NCI-H2227 (cell line): ENCODE measurements at regions not wholly inside any gene's neighbourhood (a gene's known extent, or its start where the extent isn't known, plus 50 kb on each side); places are given as distances from the start of the nearest gene placed in this dataset.
"Not testable (repeated sequence)": the region's sequence is repeated elsewhere in the genome, so short reads cannot be mapped to it uniquely, and the experiment has no call there.

ENCODE experiments used
- DNase-seq: peaks from one replicate; lab custom pipeline; 2025; ENCODE audit not compliant: unreplicated experiment; lab: John Stamatoyannopoulos, UW

- no peak for DNase-seq
Measured at GRCh38 chr3:106071306-106071705, 202.5 kb upstream of the CBLB start.

- not testable (repeated sequence) for DNase-seq
Measured at GRCh38 chr3:106072596-106072995, 203.8 kb upstream of the CBLB start.

GRCh38 chr3:106073806-106074205 lies 205.0 kb upstream of the CBLB start:
- not testable (repeated sequence) for DNase-seq

DNA sequence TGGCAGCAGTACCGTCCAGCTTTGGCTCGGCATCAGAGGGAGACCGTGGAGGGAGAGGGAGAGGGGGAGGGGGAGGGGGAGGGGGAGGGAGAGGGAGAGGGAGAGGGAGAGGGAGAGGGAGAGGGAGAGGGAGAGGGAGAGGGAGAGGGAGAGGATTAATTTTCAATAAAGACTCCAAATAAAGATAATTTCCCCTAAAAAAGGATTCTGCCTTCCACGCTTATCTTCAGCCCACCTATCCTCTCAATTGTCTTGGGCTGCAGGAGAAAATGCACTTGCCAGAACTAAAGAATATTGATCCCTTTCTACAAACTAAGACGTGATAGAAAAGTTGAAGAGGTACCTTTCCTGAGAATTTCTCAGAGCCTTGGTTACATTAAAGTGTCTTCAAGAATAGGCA lies 206.9 kb upstream of the CBLB start:
- DNase-seq: not testable (repeated sequence)

- no peak for DNase-seq
Measured at GRCh38 chr3:106078635-106079034, 209.8 kb upstream of the CBLB start.

- no peak for DNase-seq
Measured at GRCh38 chr3:106082616-106083015, 213.8 kb upstream of the CBLB start.

DNA sequence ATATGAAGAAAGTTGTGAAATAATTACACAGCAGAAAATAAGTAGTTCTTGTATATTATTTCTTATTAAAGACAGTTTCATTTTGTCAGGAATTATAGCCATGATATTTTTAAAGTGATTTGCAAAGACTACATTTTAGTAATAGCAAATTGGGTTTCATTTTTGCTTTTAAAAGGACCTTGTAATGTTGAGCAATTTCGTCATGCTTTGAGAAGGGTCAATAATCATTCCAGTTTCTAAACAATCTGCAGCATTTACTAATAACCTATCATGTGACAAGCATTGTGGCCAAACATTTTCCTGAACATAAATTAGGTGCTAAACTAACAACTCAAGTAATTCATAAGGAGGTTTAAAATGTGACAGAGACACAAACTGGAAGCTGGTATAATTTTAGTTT lies 214.4 kb upstream of the CBLB start:
- no peak for DNase-seq

GRCh38 chr3:106083854-106084253 lies 215.0 kb upstream of the CBLB start:
- no peak for DNase-seq

DNA sequence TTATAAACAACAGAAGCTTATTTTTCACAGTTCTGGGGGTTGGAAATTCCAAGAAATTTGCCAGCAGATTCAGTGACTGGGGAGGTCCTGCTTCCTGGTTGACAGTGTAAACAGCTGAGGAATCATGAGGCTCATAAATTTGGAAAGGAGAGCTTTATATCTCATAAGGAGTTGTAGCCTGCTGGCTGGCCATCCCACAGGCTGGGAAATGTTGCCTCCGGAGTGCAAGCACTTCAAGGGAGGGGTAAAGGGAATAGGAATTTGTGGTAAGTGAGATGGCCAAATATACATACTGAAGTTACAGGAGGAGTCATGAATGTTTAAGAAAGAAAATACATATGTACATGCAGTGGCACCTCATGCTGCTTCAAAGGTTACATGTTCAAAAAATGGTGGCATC lies 217.2 kb upstream of the CBLB start:
- DNase-seq: no peak

DNA sequence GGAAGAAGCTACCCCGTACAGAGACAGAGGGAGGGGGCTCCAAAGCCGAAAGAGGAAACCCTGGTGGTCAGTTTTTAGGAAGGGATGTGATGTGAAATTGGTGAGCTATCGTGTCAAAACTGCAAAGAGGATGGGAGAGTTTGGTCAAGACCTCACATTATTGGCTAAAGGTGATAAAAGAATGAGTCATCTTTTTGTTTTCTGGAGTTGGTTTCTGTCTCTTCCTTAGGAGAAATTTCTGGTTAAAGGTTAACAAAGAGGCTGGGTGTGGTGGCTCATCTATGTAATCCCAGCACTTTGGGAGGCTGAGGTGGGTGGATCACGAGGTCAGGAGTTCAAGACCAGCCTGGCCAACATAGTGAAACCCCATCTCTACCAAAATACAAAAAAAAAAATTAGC lies 217.8 kb upstream of the CBLB start:
- no peak for DNase-seq

- no peak for DNase-seq
Measured at GRCh38 chr3:106088304-106088703, 219.5 kb upstream of the CBLB start.

GRCh38 chr3:106088899-106089298 lies 220.1 kb upstream of the CBLB start:
- DNase-seq: no peak

- DNase-seq: no peak
Measured at GRCh38 chr3:106089806-106090205, 221.0 kb upstream of the CBLB start.

- no peak for DNase-seq
Measured at GRCh38 chr3:106092792-106093191, 224.0 kb upstream of the CBLB start.

DNA sequence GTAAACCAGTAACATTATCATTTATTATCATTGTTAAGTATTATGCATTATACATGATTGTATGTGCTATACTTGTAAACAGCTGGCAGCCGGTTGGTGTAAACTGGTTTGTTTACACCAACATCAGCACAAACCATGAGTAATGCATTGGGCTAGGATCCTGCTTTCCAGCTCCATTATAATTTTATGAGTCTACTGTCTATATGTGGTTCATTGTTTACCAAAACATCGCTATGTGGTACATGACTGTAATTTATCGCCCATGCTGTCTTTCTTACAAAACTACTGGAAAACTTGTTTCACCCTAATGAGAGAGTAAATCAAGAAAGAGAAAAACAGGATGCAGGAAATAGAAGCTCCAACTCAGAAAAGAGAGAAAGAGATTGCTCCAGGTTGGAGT lies 224.8 kb upstream of the CBLB start:
- DNase-seq: no peak

DNA sequence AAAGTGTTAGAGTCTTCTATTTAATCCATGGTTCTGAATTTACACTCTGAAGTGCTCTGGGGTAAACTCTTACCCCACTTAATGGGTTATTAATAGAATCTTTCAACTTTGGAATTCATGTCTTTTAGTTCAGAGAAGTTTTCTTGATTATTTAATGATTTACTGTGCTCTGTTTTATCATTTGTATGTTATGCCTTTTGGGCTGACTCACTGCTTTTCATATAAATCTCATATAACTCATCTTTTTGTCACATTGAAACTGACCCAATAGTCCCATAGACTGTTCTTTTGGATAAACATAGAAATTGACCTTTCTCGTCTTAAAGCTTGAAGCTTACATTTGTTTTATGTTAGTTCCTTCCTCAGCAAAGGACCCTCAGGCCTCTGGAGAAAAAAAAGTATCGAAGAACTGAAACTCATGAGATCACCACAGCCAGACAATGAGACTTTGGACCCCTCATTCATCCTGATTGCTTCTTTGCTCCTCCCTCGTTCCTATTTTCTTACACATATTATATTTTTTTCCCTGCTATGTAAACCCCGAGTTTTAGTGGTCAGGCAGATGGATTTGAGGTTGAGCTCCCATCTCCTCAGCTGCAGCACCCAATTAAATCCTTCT lies 229.1 kb upstream of the CBLB start:
- no peak for DNase-seq

DNA sequence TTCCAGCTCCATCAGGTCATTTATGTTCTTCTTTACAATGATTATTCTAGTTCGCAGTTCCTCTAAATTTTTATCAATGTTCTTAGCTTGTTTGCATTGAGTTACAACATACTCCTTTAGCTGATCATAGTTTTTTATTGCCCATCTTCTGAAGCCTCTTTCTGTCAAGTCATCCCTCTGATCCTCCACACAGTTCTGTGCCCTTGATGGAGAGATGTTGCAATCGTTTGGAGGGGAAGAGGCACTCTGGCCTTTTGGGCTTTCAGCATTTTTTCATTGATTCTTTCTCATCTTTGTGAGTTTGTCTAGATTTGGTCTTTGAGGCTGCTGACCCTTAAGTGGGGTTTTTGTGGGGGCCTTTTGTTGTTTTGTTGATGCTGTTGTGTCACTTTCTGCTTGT lies 234.6 kb upstream of the CBLB start:
- DNase-seq: no peak

GRCh38 chr3:106104078-106104477 lies 235.3 kb upstream of the CBLB start:
- no peak for DNase-seq

DNA sequence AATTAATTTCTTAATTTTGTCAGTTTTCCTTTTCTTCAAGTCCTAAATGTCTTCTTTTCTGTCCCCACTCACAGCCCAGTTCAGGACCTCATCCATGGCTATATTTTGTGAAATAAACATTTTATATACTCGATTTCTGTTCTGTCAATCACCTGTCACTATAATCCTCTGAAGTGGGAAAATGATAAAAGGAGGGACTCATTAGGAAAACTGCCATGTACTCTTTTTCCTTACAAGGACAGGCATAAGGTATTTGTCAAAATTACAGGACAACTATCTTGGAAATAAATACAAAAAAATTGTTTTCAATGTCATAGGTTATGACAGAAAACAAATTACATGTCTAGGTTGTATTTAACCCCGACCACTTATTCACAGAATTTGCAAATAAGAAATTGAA lies 240.1 kb upstream of the CBLB start:
- no peak for DNase-seq

GRCh38 chr3:106112561-106112960 lies 243.7 kb upstream of the CBLB start:
- not testable (repeated sequence) for DNase-seq

DNA sequence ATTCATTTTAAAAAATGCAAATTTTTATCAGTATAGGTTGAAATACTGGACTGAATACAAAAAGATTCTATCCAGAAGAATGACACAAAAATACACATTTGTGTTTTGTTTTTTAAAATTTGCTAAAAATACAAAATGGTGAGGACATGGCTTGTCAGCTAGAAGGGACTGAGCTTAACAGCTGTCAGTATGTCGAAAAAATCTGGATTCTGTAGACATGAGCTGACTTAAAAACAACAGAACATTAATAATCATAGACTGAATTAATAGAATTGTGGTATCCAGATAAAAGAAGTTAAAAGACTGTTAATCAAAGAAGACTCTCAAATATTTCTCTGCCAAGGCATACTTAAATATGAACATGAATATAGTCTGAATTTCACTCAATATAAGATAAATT lies 244.9 kb upstream of the CBLB start:
- no peak for DNase-seq

DNA sequence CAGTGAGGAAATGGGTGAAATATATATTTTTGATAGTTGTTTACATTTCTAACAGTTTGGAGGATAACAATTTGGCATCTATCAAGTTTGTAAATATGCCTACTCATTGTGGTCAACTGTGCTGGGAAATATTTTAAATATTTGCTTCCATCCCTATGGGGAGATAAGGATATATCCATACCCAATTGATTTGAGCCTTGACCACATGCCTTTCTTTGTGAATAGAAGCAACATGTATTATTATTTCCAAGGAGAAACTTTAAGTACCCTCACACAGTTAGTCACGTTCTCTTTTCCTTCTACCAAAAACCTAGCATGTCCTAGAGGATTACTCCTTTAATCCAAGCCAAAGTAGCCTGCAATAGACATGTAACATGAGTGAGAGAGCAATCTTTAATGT lies 245.4 kb upstream of the CBLB start:
- DNase-seq: no peak

DNA sequence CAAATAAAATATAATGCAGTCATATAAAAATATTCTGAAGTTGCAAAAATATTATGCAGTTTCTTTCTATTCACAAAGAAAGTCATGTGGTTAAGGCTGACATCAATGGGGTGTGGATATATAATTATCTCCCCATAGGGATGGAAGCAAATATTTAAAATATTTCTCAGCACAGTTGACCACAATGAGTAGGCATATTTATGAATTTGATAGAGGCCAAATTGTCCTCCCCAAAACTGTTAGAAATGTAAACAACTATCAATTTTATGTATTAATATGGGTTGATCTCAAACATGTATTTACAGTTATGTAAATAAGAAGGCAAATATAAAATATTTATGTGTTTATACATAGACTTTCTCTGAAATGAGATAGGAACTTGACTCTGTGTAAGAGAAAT lies 246.0 kb upstream of the CBLB start:
- DNase-seq: no peak

DNA sequence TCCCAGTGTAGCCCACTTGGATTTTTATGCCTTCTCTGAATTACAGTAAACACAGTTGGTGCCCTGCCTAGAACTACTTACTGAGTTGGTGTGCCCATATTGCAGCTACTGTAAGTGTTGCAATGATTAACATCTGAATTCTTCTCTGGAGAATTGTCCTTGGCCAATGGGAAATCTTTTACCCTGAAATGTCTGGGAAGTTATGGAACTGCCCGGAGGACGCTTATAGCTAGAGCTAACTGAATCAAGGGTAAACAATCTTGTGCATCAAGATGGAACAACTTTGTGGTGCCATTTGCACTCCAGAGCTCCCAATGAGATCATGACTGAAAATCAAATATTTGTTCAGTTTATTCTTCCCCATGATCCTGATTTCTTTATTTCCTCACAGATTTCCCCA lies 246.7 kb upstream of the CBLB start:
- DNase-seq: no peak
